MCF 10A (cell line): ENCODE measurements at regions not wholly inside any gene's neighbourhood (a gene's known extent, or its start where the extent isn't known, plus 50 kb on each side); places are given as distances from the start of the nearest gene placed in this dataset.

Experiments
- BruUV-seq: library from RNA; stranded (reverse); fragments of 400-500 nt; replicated peaks from 2 replicates; lab custom pipeline; 2021; lab: Mats Ljungman, UMichigan
- CTCF ChIA-PET: fragments of 300-600 bp; sonication (Branson Sonifier 250); formaldehyde crosslinking; extraction: SDS; loops from one replicate; lab custom pipeline; 2021; ENCODE audit warnings: antibody characterized with exemption, inconsistent platforms; lab: Yijun Ruan, JAX
- POLR2A ChIA-PET: fragments of 300-600, 350-650 bp; sonication (Branson Sonifier 250); formaldehyde crosslinking; extraction: SDS; loops from one replicate; lab custom pipeline; 2020; ENCODE audit warnings: antibody characterized with exemption, inconsistent platforms; lab: Yijun Ruan, JAX
- DNase-seq: peaks from one replicate; pipeline ENCODE4 v3.0.0-alpha.2; 2018; ENCODE audit not compliant: unreplicated experiment
- H3K27ac Mint-ChIP-seq: one replicate; pipeline ENCODE4 v1.8.0; 2022; ENCODE audit warnings: mild to moderate bottlenecking, low read depth, mixed read lengths; ENCODE audit not compliant: unreplicated experiment
- H3K27me3 Mint-ChIP-seq: one replicate; pipeline ENCODE4 v1.8.0; 2022; ENCODE audit warnings: mixed read lengths; ENCODE audit not compliant: insufficient read depth, unreplicated experiment
- H3K36me3 Mint-ChIP-seq: one replicate; pipeline ENCODE4 v1.8.0; 2022; ENCODE audit warnings: mild to moderate bottlenecking, moderate library complexity, mixed read lengths; ENCODE audit not compliant: insufficient read depth, unreplicated experiment
- H3K4me1 Mint-ChIP-seq: one replicate; pipeline ENCODE4 v1.8.0; 2022; ENCODE audit warnings: mixed read lengths; ENCODE audit not compliant: insufficient read depth, unreplicated experiment
- H3K4me3 Mint-ChIP-seq: one replicate; pipeline ENCODE4 v1.8.0; 2022; ENCODE audit warnings: mild to moderate bottlenecking, moderate library complexity, mixed read lengths; ENCODE audit not compliant: unreplicated experiment
- H3K9me3 Mint-ChIP-seq: one replicate; pipeline ENCODE4 v1.8.0; 2022; ENCODE audit warnings: mixed read lengths; ENCODE audit not compliant: unreplicated experiment
- intact Hi-C: fragments of 100-400 bp; cut with micrococcal nuclease; formaldehyde crosslinking; loops from 2 replicates; pipeline ENCODE4 v1.14.1; 2022
- TF ChIP-seq, protein P1 (sequence below): fragments of 200-600 bp; IDR thresholded peaks from one replicate; pipeline ENCODE4 v1.8.0; 2022; ENCODE audit warnings: antibody characterized with exemption, mild to moderate bottlenecking; ENCODE audit not compliant: unreplicated experiment

DNA sequence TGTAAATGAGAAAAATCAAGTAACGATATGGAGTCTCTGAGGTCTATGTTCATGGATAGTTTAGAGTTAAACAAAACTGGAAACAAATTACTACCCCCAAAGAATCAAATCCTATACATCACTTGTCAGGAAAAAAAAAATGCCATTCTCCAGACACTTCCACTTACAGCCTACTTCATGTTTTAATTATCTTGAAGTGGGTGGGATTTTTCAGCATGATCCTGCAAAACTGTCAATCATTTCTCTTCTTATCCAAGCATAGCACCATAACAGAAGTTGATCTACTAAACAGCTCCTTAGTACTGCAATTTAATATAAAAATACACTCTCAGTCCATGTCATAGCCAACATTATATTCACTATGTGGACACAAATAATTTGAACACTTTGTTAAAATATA is 833.9 kb downstream of the TUSC7 start:
- H3K4me1 Mint-ChIP-seq = peaks cover 14% of the 10 kb centered on the region
- CTCF ChIA-PET = interaction anchor here (0.7 kb wide), 1 partner anchor 772 kb away, joined by 5 read pairs; no protein-coding TSS in a partner anchor
- no peaks in the 10 kb centered on the region for H3K9me3 Mint-ChIP-seq
- no peak for DNase-seq
- BruUV-seq = no TSS peak
- POLR2A ChIA-PET = no interaction called here
- H3K27me3 Mint-ChIP-seq = no peaks in the 10 kb centered on the region
- no peak overlapping the region for H3K4me3 Mint-ChIP-seq
- H3K36me3 Mint-ChIP-seq = no peaks in the 10 kb centered on the region
- no peak overlapping the region for H3K27ac Mint-ChIP-seq
- intact Hi-C loops = no loop called here
- TF ChIP-seq, protein P1, sequence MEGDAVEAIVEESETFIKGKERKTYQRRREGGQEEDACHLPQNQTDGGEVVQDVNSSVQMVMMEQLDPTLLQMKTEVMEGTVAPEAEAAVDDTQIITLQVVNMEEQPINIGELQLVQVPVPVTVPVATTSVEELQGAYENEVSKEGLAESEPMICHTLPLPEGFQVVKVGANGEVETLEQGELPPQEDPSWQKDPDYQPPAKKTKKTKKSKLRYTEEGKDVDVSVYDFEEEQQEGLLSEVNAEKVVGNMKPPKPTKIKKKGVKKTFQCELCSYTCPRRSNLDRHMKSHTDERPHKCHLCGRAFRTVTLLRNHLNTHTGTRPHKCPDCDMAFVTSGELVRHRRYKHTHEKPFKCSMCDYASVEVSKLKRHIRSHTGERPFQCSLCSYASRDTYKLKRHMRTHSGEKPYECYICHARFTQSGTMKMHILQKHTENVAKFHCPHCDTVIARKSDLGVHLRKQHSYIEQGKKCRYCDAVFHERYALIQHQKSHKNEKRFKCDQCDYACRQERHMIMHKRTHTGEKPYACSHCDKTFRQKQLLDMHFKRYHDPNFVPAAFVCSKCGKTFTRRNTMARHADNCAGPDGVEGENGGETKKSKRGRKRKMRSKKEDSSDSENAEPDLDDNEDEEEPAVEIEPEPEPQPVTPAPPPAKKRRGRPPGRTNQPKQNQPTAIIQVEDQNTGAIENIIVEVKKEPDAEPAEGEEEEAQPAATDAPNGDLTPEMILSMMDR = no peak

DNA sequence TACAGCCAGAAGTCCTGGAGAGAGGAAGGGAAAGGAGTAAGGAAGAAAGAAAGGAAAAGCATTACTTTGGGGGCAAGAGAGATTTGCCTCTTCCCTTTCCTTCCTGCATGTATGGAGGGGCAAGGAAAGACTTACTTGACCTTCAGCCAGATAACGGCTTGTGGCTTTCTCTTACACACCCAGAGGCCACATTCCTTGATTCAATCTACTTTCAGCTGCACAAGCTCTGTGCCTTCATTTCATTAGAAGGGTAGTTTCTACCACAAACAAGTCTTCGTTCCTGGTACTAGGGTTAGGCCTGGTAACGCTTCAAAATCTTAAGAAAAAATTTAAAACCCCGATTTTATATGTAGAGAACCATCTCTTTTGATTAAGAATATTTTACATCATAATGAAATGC is 835.9 kb downstream of the TUSC7 start:
- BruUV-seq = no TSS peak
- POLR2A ChIA-PET = no interaction called here
- intact Hi-C loops = no loop called here

DNA sequence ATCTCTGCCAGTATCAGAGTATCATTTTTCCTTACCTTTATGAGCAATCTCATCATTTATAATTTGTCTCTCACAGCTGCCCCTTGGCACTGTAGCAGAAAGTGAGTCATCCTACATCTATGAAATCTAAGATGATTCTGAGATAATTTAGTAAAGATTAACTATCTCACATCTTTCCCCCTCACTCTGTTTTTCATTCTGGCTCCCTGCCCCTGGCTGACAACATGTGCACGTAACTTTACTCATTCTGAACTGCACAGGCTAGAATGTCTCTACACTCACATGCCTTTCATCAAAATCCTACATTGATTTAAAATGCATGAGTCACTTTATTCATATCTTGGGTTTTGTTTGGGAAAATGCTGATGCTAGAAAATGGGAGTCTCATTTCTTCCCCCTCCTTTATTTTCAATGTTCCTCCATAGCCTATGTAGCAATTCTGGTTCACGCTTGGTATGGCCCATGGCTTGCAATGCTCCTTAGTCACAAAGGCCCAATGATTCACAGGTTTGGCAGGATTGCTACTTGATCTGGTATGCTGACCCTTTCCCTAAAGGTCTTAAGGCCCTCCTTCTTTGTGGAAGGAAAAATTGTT is 838.5 kb downstream of the TUSC7 start:
- intact Hi-C loops = no loop called here
- H3K4me1 Mint-ChIP-seq = peaks cover 15% of the 10 kb centered on the region
- no TSS peak for BruUV-seq
- H3K9me3 Mint-ChIP-seq = no peaks in the 10 kb centered on the region
- H3K27me3 Mint-ChIP-seq = no peaks in the 10 kb centered on the region
- CTCF ChIA-PET = interaction anchor here (1.4 kb wide), 1 partner anchor 22 kb away, joined by 6 read pairs; no protein-coding TSS in a partner anchor
- DNase-seq = peak; percentile 52
- no peaks in the 10 kb centered on the region for H3K36me3 Mint-ChIP-seq
- no peak overlapping the region for H3K4me3 Mint-ChIP-seq
- TF ChIP-seq, protein P1 = no peak
- no peak overlapping the region for H3K27ac Mint-ChIP-seq
- POLR2A ChIA-PET = no interaction called here

More for the DNA sequence above, 835.9 kb downstream of the TUSC7 start:
- Mint-ChIP-seq H3K9me3 (no peaks in the 10 kb centered on the region), H3K27ac (no peak overlapping the region), H3K36me3 (no peaks in the 10 kb centered on the region), H3K4me1 (peaks cover 15% of the 10 kb centered on the region), H3K27me3 (no peaks in the 10 kb centered on the region), H3K4me3 (no peak overlapping the region)
- DNase-seq = no peak
- CTCF ChIA-PET = no interaction called here
- TF ChIP-seq, protein P1 = no peak

DNA sequence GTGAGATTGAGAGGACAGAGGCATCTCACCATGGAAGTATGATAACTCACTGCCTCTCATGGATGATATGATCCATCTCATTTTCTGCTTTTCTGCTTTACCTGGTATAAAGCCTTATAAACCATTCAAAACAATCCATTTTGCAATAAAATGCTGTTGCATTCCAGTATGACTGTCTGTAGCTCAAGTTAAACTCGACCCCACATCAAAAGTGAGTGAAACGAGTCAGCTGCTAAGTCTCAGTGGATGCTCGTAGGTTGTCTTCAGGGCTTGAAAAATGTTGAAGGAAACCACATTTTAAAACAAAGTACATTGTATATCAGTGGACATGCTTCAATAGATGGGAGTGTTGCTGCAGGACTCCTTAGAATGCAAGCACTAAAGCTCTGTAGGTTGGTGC is 839.0 kb downstream of the TUSC7 start:
- Mint-ChIP-seq H3K4me3 (no peak overlapping the region), H3K27me3 (no peaks in the 10 kb centered on the region), H3K36me3 (no peaks in the 10 kb centered on the region), H3K27ac (no peak overlapping the region), H3K9me3 (no peaks in the 10 kb centered on the region), H3K4me1 (peaks cover 19% of the 10 kb centered on the region)
- intact Hi-C loops = no loop called here
- no TSS peak for BruUV-seq
- TF ChIP-seq, protein P1 = no peak
- CTCF ChIA-PET = interaction anchor here (0.7 to 1.4 kb wide), 3 partner anchors 23 to 529 kb away, joined by 3 to 6 read pairs (median 3); no protein-coding TSS in a partner anchor
- POLR2A ChIA-PET = no interaction called here
- no peak for DNase-seq
